ENCODE measurements at regions not wholly inside any gene's neighbourhood (a gene's known extent, or its start where the extent isn't known, plus 50 kb on each side); places are given as distances from the start of the nearest gene placed in this dataset.

DNA sequence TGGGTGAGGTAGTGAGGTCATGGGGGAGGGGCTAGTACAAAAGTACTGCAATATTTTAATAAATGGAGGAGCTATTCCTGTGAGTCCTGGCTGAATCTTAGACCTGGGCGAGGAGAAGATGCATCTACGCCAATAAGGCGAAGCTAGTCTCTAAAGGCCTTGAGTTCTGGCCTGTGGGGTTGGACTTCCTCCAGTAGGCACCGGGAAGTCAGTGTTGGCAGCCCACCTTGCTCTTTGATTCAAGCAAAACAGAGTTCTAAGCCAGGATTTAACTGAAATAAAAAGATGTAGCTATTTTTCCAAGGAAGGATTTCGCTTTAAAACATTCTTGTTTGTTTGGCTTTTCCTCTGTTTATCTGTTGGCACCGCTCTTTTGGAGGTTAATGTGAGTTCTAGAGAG lies 244.6 kb downstream of the KIF4B start:
- no peak for TF ChIP-seq GATA3 (IDR thresholded peaks at IDR 0.05; ENCODE audit: low read depth, low read length)
- TF ChIP-seq GATA2 (IDR thresholded peaks at IDR 0.05; ENCODE audit: low read depth, low read length): no peak

Measured in SH-SY5Y (cell line).